ENCODE measurements at regions not wholly inside any gene's neighbourhood (a gene's known extent, or its start where the extent isn't known, plus 50 kb on each side); places are given as distances from the start of the nearest gene placed in this dataset.

DNA sequence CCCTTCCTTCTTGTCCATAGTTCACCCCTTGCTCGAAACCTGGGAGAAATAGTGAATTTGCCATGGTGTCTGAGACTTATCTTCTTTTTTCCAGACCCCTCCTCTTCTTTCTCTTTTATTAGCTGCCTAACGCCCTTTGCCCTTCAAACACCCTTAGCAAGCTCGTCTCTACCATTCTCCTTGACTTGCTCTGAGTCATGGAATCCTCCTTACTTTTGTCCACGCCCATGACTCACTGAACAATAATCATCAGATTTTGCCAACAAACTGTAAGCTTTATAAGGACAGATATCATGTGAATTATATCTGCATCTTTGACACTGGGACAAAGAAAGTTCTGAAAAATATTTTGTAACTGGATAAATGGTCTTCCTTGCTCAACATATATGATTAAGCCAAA lies 67.1 kb upstream of the CNTNAP5 start:
- DNase-seq = no peak

DNA sequence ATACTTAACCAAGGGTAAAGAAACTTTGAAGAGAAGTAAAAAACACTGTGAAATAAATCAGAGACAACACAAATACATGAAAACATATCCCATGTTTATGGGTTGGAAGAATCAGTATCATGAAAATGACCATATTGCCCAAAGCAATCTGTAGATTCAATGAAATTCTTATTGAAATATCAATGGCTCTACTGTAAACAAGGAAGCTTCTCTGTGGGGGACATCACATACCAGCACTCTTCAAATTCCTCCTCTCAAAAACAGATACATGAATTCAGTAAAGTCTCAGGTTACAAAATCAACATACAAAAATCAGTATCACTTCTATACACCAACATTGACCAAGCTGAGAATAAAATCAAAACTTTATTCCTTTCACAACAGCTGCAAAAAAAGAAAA lies 63.5 kb upstream of the CNTNAP5 start:
- no peak for DNase-seq

DNA sequence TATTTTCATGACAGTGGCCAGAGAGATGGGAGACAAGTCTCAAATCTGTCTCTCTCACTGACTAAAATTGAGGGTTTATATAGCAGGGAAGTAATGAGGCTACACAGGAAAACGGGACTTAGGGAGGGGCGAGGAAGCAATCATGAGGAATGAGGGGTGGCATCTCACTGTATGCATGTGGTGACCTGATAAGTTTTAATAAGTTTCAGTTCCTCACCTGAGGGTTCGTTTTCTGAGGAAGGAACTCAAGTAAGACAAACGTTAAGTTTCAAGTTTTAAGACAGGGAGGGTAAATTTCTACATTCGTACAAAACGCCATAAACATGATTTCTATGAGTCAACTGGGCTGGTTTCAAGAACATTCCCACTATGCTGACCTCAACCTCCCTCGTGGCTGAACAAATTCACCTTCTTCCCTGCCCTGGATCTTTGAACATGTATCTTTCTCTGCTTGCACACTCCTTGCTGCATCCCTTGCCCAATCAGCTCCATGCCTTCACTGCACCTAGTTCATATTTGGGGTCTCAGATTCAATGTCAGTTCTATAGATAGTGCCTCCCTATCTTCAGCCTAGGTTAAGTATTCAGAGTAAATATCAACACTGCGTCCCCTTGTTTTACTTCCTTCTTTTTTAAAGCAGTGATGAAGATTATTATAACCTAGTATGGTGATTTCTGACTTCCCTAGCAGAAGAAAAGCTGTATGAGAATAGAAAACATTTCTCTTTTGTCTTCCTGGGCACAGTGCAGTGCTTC lies 53.3 kb upstream of the CNTNAP5 start:
- DNase-seq = no peak

Data from fibroblast of skin of right quadriceps (primary cell).